WTC11 (cell line): ENCODE measurements at regions not wholly inside any gene's neighbourhood (a gene's known extent, or its start where the extent isn't known, plus 50 kb on each side); places are given as distances from the start of the nearest gene placed in this dataset.

Source experiments
- ATAC-seq: fragments of 200-7000 bp; cut with Tn5 transposase; 2 replicates; pipeline ENCODE4 v1.10.0; 2021; ENCODE audit warnings: mild to moderate bottlenecking, moderate library complexity
- CTCF ChIA-PET: fragments of 300-600 bp; sonication (Branson Sonifier 250); formaldehyde crosslinking; loops from one replicate; lab custom pipeline; 2021; ENCODE audit warnings: antibody characterized with exemption; lab: Charles Lee
- POLR2A ChIA-PET: fragments of 350-600 bp; sonication (Branson Sonifier 250); formaldehyde crosslinking; loops from one replicate; lab custom pipeline; 2021; ENCODE audit warnings: antibody characterized with exemption; lab: Charles Lee
- DNase-seq: peaks from one replicate; pipeline ENCODE4 v3.0.0; 2021; ENCODE audit warnings: low spot score
- H3K27ac Mint-ChIP-seq: 2 replicates; pipeline ENCODE4 v1.8.0; 2021; ENCODE audit warnings: mixed read lengths
- H3K27me3 Mint-ChIP-seq: 2 replicates; pipeline ENCODE4 v1.8.0; 2021; ENCODE audit warnings: low read depth, mild to moderate bottlenecking, moderate library complexity, mixed read lengths
- H3K36me3 Mint-ChIP-seq: 2 replicates; pipeline ENCODE4 v1.8.0; 2021; ENCODE audit warnings: mixed read lengths
- H3K4me1 Mint-ChIP-seq: 2 replicates; pipeline ENCODE4 v1.8.0; 2022; ENCODE audit warnings: mixed read lengths
- H3K4me3 Mint-ChIP-seq: 2 replicates; pipeline ENCODE4 v1.8.0; 2021; ENCODE audit warnings: mild to moderate bottlenecking, moderate library complexity, mixed read lengths
- H3K9me3 Mint-ChIP-seq: 2 replicates; pipeline ENCODE4 v1.8.0; 2021; ENCODE audit warnings: mixed read lengths
- ATF3 ChIP-seq: sonication (generic); formaldehyde crosslinking; conservative IDR thresholded peaks from 2 replicates; pipeline ENCODE4 v1.8.1; 2022; ENCODE audit warnings: mild to moderate bottlenecking, missing genetic modification reagents
- E2F4 ChIP-seq: sonication (generic); formaldehyde crosslinking; IDR thresholded peaks from 2 replicates; pipeline ENCODE4 v1.8.1; 2022; ENCODE audit warnings: low read depth, mild to moderate bottlenecking, moderate library complexity, missing genetic modification reagents, borderline replicate concordance
- E2F5 ChIP-seq: sonication (generic); formaldehyde crosslinking; IDR thresholded peaks from 2 replicates; pipeline ENCODE4 v1.8.1; 2022; ENCODE audit warnings: mild to moderate bottlenecking, moderate library complexity, missing genetic modification reagents
- ELF4 ChIP-seq: sonication (generic); formaldehyde crosslinking; IDR thresholded peaks from 2 replicates; pipeline ENCODE4 v1.8.1; 2022; ENCODE audit warnings: low read depth, mild to moderate bottlenecking, moderate library complexity, missing genetic modification reagents
- EMX1 ChIP-seq: fragments of 250-450 bp; sonication (Bioruptor Pico); IDR thresholded peaks from 2 replicates; pipeline ENCODE4 v1.8.0; 2021; ENCODE audit warnings: mild to moderate bottlenecking
- FOXK1 ChIP-seq: sonication (generic); formaldehyde crosslinking; IDR thresholded peaks from 2 replicates; pipeline ENCODE4 v1.8.0; 2022; ENCODE audit warnings: mild to moderate bottlenecking, moderate library complexity, missing genetic modification reagents
- FOXP1 ChIP-seq: sonication (generic); formaldehyde crosslinking; IDR thresholded peaks from 2 replicates; pipeline ENCODE4 v1.8.0; 2022; ENCODE audit warnings: missing genetic modification reagents, mild to moderate bottlenecking, moderate library complexity, borderline replicate concordance
- FOXP4 ChIP-seq: sonication (generic); formaldehyde crosslinking; IDR thresholded peaks from 2 replicates; pipeline ENCODE4 v1.8.0; 2022; ENCODE audit warnings: mild to moderate bottlenecking, missing genetic modification reagents
- GTF2I ChIP-seq: fragments of 250-450 bp; sonication (Bioruptor Pico); conservative IDR thresholded peaks from 2 replicates; pipeline ENCODE4 v1.4.0; 2021; ENCODE audit warnings: mild to moderate bottlenecking
- HMGXB4 ChIP-seq: sonication (generic); formaldehyde crosslinking; IDR thresholded peaks from 2 replicates; pipeline ENCODE4 v1.8.1; 2023; ENCODE audit warnings: mild to moderate bottlenecking, moderate library complexity, missing genetic modification reagents
- IRF1 ChIP-seq: sonication (generic); formaldehyde crosslinking; IDR thresholded peaks from 2 replicates; pipeline ENCODE4 v1.8.0; 2023; ENCODE audit warnings: missing genetic modification reagents
- MAX ChIP-seq: sonication (generic); formaldehyde crosslinking; IDR thresholded peaks from 2 replicates; pipeline ENCODE4 v1.8.0; 2022; ENCODE audit warnings: mild to moderate bottlenecking, missing genetic modification reagents
- NFATC4 ChIP-seq: fragments of 250-450 bp; sonication (Bioruptor Pico); IDR thresholded peaks from 2 replicates; pipeline ENCODE4 v1.9.0; 2021; ENCODE audit warnings: mild to moderate bottlenecking
- NFE2L1 ChIP-seq: sonication (generic); formaldehyde crosslinking; IDR thresholded peaks from 2 replicates; pipeline ENCODE4 v1.8.1; 2023; ENCODE audit warnings: missing genetic modification reagents
- NR3C1 ChIP-seq: sonication (generic); formaldehyde crosslinking; conservative IDR thresholded peaks from 2 replicates; pipeline ENCODE4 v1.8.1; 2023; ENCODE audit warnings: low read depth, mild to moderate bottlenecking, missing genetic modification reagents
- RORB ChIP-seq: fragments of 250-450 bp; sonication (Bioruptor Pico); IDR thresholded peaks from 2 replicates; pipeline ENCODE4 v1.9.0; 2021; ENCODE audit warnings: mild to moderate bottlenecking
- SMAD3 ChIP-seq: sonication (generic); formaldehyde crosslinking; IDR thresholded peaks from 2 replicates; pipeline ENCODE4 v1.8.0; 2022; ENCODE audit warnings: missing genetic modification reagents, mild to moderate bottlenecking, borderline replicate concordance
- ZBTB43 ChIP-seq: sonication (generic); formaldehyde crosslinking; IDR thresholded peaks from 2 replicates; pipeline ENCODE4 v1.8.1; 2023; ENCODE audit warnings: mild to moderate bottlenecking, missing genetic modification reagents
- ZNF219 ChIP-seq: sonication (generic); formaldehyde crosslinking; IDR thresholded peaks from 2 replicates; pipeline ENCODE4 v1.8.0; 2023; ENCODE audit warnings: missing genetic modification reagents, mild to moderate bottlenecking, borderline replicate concordance
- ZNF232 ChIP-seq: sonication (generic); formaldehyde crosslinking; IDR thresholded peaks from 2 replicates; pipeline ENCODE4 v1.8.0; 2022; ENCODE audit warnings: mild to moderate bottlenecking, missing genetic modification reagents
- ZNF281 ChIP-seq: sonication (generic); formaldehyde crosslinking; IDR thresholded peaks from 2 replicates; pipeline ENCODE4 v1.8.0; 2023; ENCODE audit warnings: mild to moderate bottlenecking, missing genetic modification reagents
- ZNF423 ChIP-seq: fragments of 250-450 bp; sonication (Bioruptor Pico); IDR thresholded peaks from 2 replicates; pipeline ENCODE4 v2.1.2; 2022; ENCODE audit warnings: mild to moderate bottlenecking, moderate library complexity
- ZNF425 ChIP-seq: fragments of 250-450 bp; sonication (Bioruptor Pico); conservative IDR thresholded peaks from 2 replicates; pipeline ENCODE4 v1.9.0; 2021; ENCODE audit warnings: mild to moderate bottlenecking

- no peaks in the 10 kb centered on the region for H3K9me3 Mint-ChIP-seq
- POLR2A ChIA-PET, result no interaction called here
- CTCF ChIA-PET, result no interaction called here
- no peaks in the 10 kb centered on the region for H3K27me3 Mint-ChIP-seq
- ATAC-seq (no peak), DNase-seq (no peak)
- H3K36me3 Mint-ChIP-seq, result no peaks in the 10 kb centered on the region
- H3K27ac Mint-ChIP-seq, result no peak overlapping the region
- no peak overlapping the region for H3K4me3 Mint-ChIP-seq
- TF ChIP-seq ZNF232 (CRISPR knock-in tag) (no peak), IRF1 (no peak), NR3C1 (CRISPR knock-in tag) (no peak), FOXP1 (CRISPR knock-in tag) (no peak), SMAD3 (CRISPR knock-in tag) (no peak), E2F5 (no peak), FOXP4 (CRISPR knock-in tag) (no peak), HMGXB4 (CRISPR knock-in tag) (no peak), ZNF425 (CRISPR knock-in tag) (no peak), NFATC4 (CRISPR knock-in tag) (no peak), ZNF281 (CRISPR knock-in tag) (no peak), RORB (CRISPR knock-in tag) (no peak), ATF3 (no peak)
- peaks cover 22% of the 10 kb centered on the region for H3K4me1 Mint-ChIP-seq
Measured at GRCh38 chr4:97074531-97074930, 1068.7 kb downstream of the STPG2 start.

- ChIA-PET POLR2A (no interaction called here), CTCF (no interaction called here)
- Mint-ChIP-seq H3K9me3 (no peaks in the 10 kb centered on the region), H3K27ac (no peak overlapping the region), H3K27me3 (no peaks in the 10 kb centered on the region), H3K4me3 (no peak overlapping the region), H3K36me3 (no peaks in the 10 kb centered on the region), H3K4me1 (no peaks in the 10 kb centered on the region)
- ATAC-seq (no peak), DNase-seq (no peak)
- no peak for TF ChIP-seq ZNF219 (CRISPR knock-in tag)
- TF ChIP-seq FOXK1, result no peak
- TF ChIP-seq RORB (CRISPR knock-in tag), result no peak
- no peak for TF ChIP-seq ELF4
- no peak for TF ChIP-seq GTF2I
- TF ChIP-seq MAX (CRISPR knock-in tag), result no peak
- TF ChIP-seq EMX1 (CRISPR knock-in tag), result no peak
- TF ChIP-seq ZBTB43 (CRISPR knock-in tag), result no peak
- no peak for TF ChIP-seq E2F4 (CRISPR knock-in tag)
- no peak for TF ChIP-seq NFE2L1
- no peak for TF ChIP-seq ZNF423 (CRISPR knock-in tag)
Measured at GRCh38 chr4:97081951-97082350, 1061.3 kb downstream of the STPG2 start.
